ENCODE measurements at regions not wholly inside any gene's neighbourhood (a gene's known extent, or its start where the extent isn't known, plus 50 kb on each side); places are given as distances from the start of the nearest gene placed in this dataset.

- DNase-seq (ENCODE audit: low read depth in 2 of 2), result no peak
Measured at GRCh38 chr10:104505521-104506042, 135.5 kb upstream of the SORCS3 start.

- no peak for DNase-seq (ENCODE audit: low read depth in 2 of 2)
Measured at GRCh38 chr10:104509981-104510380, 131.1 kb upstream of the SORCS3 start.

- DNase-seq (ENCODE audit: low read depth in 2 of 2), result no peak
Measured at GRCh38 chr10:104510644-104511043, 130.4 kb upstream of the SORCS3 start.

- no peak for DNase-seq (ENCODE audit: low read depth in 2 of 2)
Measured at GRCh38 chr10:104512800-104513199, 128.3 kb upstream of the SORCS3 start.

GRCh38 chr10:104515678-104516199 is 125.4 kb upstream of the SORCS3 start:
- no peak for DNase-seq (ENCODE audit: low read depth in 2 of 2)

- no peak for DNase-seq (ENCODE audit: low read depth in 2 of 2)
Measured at GRCh38 chr10:104516986-104517385, 124.1 kb upstream of the SORCS3 start.

- DNase-seq (ENCODE audit: low read depth in 2 of 2), result no peak
Measured at GRCh38 chr10:104517946-104518345, 123.1 kb upstream of the SORCS3 start.

- DNase-seq (ENCODE audit: low read depth in 2 of 2), result no peak
Measured at GRCh38 chr10:104518891-104519290, 122.2 kb upstream of the SORCS3 start.

- no peak for DNase-seq (ENCODE audit: low read depth in 2 of 2)
Measured at GRCh38 chr10:104520653-104521052, 120.4 kb upstream of the SORCS3 start.

- no peak for DNase-seq (ENCODE audit: low read depth in 2 of 2)
Measured at GRCh38 chr10:104521901-104522694, 119.0 kb upstream of the SORCS3 start.

- no peak for DNase-seq (ENCODE audit: low read depth in 2 of 2)
Measured at GRCh38 chr10:104526188-104526587, 114.9 kb upstream of the SORCS3 start.

GRCh38 chr10:104527013-104527412 is 114.1 kb upstream of the SORCS3 start:
- DNase-seq (ENCODE audit: low read depth in 2 of 2), result no peak

- DNase-seq (ENCODE audit: low read depth in 2 of 2), result no peak
Measured at GRCh38 chr10:104540181-104540580, 100.9 kb upstream of the SORCS3 start.

- DNase-seq (ENCODE audit: low read depth in 2 of 2), result no peak
Measured at GRCh38 chr10:104541820-104542219, 99.3 kb upstream of the SORCS3 start.

GRCh38 chr10:104546336-104546735 is 94.8 kb upstream of the SORCS3 start:
- no peak for DNase-seq (ENCODE audit: low read depth in 2 of 2)

GRCh38 chr10:104546756-104547155 is 94.3 kb upstream of the SORCS3 start:
- no peak for DNase-seq (ENCODE audit: low read depth in 2 of 2)

GRCh38 chr10:104548090-104548489 is 93.0 kb upstream of the SORCS3 start:
- no peak for DNase-seq (ENCODE audit: low read depth in 2 of 2)

GRCh38 chr10:104556831-104557230 is 84.3 kb upstream of the SORCS3 start:
- no peak for DNase-seq (ENCODE audit: low read depth in 2 of 2)

- DNase-seq (ENCODE audit: low read depth in 2 of 2), result no peak
Measured at GRCh38 chr10:104557966-104558365, 83.1 kb upstream of the SORCS3 start.

GRCh38 chr10:104559935-104560334 is 81.2 kb upstream of the SORCS3 start:
- DNase-seq (ENCODE audit: low read depth in 2 of 2), result no peak

GRCh38 chr10:104563051-104563450 is 78.0 kb upstream of the SORCS3 start:
- DNase-seq (ENCODE audit: low read depth in 2 of 2), result no peak

- DNase-seq (ENCODE audit: low read depth in 2 of 2), result no peak
Measured at GRCh38 chr10:104563548-104563947, 77.5 kb upstream of the SORCS3 start.

- DNase-seq (ENCODE audit: low read depth in 2 of 2), result no peak
Measured at GRCh38 chr10:104574427-104574826, 66.7 kb upstream of the SORCS3 start.
